ENCODE measurements at regions not wholly inside any gene's neighbourhood (a gene's known extent, or its start where the extent isn't known, plus 50 kb on each side); places are given as distances from the start of the nearest gene placed in this dataset.
"Not testable (repeated sequence)": the region's sequence is repeated elsewhere in the genome, so short reads cannot be mapped to it uniquely, and the experiment has no call there.

GRCh38 chr14:85077716-85078115 is 452.2 kb upstream of the FLRT2 start:
- H3K4me3 Mint-ChIP-seq; ATAC-seq; H3K36me3 Mint-ChIP-seq (ENCODE audit: low read depth); H3K9me3 Mint-ChIP-seq (ENCODE audit: low read depth); intact Hi-C loops (cut with DNase I, micrococcal nuclease); H3K27me3 Mint-ChIP-seq; POLR2A ChIA-PET; DNase-seq; H3K4me1 Mint-ChIP-seq; H3K27ac Mint-ChIP-seq: not testable (repeated sequence)
- CTCF ChIA-PET: interaction anchor here (0.6 kb wide), 1 partner anchor 146 kb away, joined by 5 read pairs; no protein-coding TSS in a partner anchor

GRCh38 chr14:85079842-85080730 is 449.9 kb upstream of the FLRT2 start:
- ATAC-seq: no peak
- Mint-ChIP-seq H3K4me1 (no peaks in the 10 kb centered on the region), H3K36me3 (ENCODE audit: low read depth) (no peaks in the 10 kb centered on the region), H3K27ac (no peak overlapping the region), H3K9me3 (ENCODE audit: low read depth) (peaks cover 7% of the 10 kb centered on the region), H3K27me3 (no peaks in the 10 kb centered on the region), H3K4me3 (no peak overlapping the region)
- no peak for DNase-seq
- intact Hi-C loops (cut with DNase I, micrococcal nuclease): no loop called here
- POLR2A ChIA-PET: no interaction called here
- CTCF ChIA-PET: interaction anchor here (0.6 kb wide), 2 partner anchors 10 to 550 kb away, joined by 3 read pairs; no protein-coding TSS in a partner anchor

- POLR2A ChIA-PET: no interaction called here
- H3K4me1 Mint-ChIP-seq: no peaks in the 10 kb centered on the region
- DNase-seq (no peak), ATAC-seq (no peak)
- CTCF ChIA-PET: no interaction called here
- no peak overlapping the region for H3K27ac Mint-ChIP-seq
- peaks cover 4% of the 10 kb centered on the region for H3K9me3 Mint-ChIP-seq (ENCODE audit: low read depth)
- no peaks in the 10 kb centered on the region for H3K27me3 Mint-ChIP-seq
- intact Hi-C loops (cut with DNase I, micrococcal nuclease): no loop called here
- H3K36me3 Mint-ChIP-seq (ENCODE audit: low read depth): no peaks in the 10 kb centered on the region
- H3K4me3 Mint-ChIP-seq: no peak overlapping the region
Observed at GRCh38 chr14:85084344-85084743, 445.6 kb upstream of the FLRT2 start.

GRCh38 chr14:85085981-85086380 is 444.0 kb upstream of the FLRT2 start:
- Mint-ChIP-seq H3K36me3 (ENCODE audit: low read depth) (no peaks in the 10 kb centered on the region), H3K27ac (no peak overlapping the region), H3K27me3 (no peaks in the 10 kb centered on the region), H3K9me3 (ENCODE audit: low read depth) (peaks cover 1% of the 10 kb centered on the region), H3K4me3 (no peak overlapping the region), H3K4me1 (no peaks in the 10 kb centered on the region)
- POLR2A ChIA-PET: no interaction called here
- no peak for DNase-seq
- CTCF ChIA-PET: no interaction called here
- intact Hi-C loops (cut with DNase I, micrococcal nuclease): no loop called here
- ATAC-seq: no peak

- ATAC-seq (no peak), DNase-seq (no peak)
- Mint-ChIP-seq H3K36me3 (ENCODE audit: low read depth) (no peaks in the 10 kb centered on the region), H3K4me1 (no peaks in the 10 kb centered on the region), H3K27me3 (no peaks in the 10 kb centered on the region), H3K4me3 (no peak overlapping the region), H3K9me3 (ENCODE audit: low read depth) (no peaks in the 10 kb centered on the region), H3K27ac (no peak overlapping the region)
- CTCF ChIA-PET: no interaction called here
- intact Hi-C loops (cut with DNase I, micrococcal nuclease): no loop called here
- POLR2A ChIA-PET: no interaction called here
Observed at GRCh38 chr14:85087201-85087600, 442.7 kb upstream of the FLRT2 start.

GRCh38 chr14:85088192-85088591 is 441.8 kb upstream of the FLRT2 start:
- POLR2A ChIA-PET: no interaction called here
- Mint-ChIP-seq H3K4me3 (no peak overlapping the region), H3K27me3 (no peaks in the 10 kb centered on the region), H3K4me1 (no peaks in the 10 kb centered on the region), H3K9me3 (ENCODE audit: low read depth) (no peaks in the 10 kb centered on the region), H3K27ac (no peak overlapping the region), H3K36me3 (ENCODE audit: low read depth) (no peaks in the 10 kb centered on the region)
- DNase-seq (no peak), ATAC-seq (no peak)
- CTCF ChIA-PET: no interaction called here
- intact Hi-C loops (cut with DNase I, micrococcal nuclease): no loop called here

GRCh38 chr14:85090681-85091080 is 439.3 kb upstream of the FLRT2 start:
- Mint-ChIP-seq H3K27ac (no peak overlapping the region), H3K4me1 (no peaks in the 10 kb centered on the region), H3K4me3 (no peak overlapping the region), H3K36me3 (ENCODE audit: low read depth) (no peaks in the 10 kb centered on the region), H3K27me3 (no peaks in the 10 kb centered on the region), H3K9me3 (ENCODE audit: low read depth) (no peaks in the 10 kb centered on the region)
- no peak for ATAC-seq
- DNase-seq: no peak
- POLR2A ChIA-PET: no interaction called here
- CTCF ChIA-PET: no interaction called here
- intact Hi-C loops (cut with DNase I, micrococcal nuclease): no loop called here

GRCh38 chr14:85093631-85094330 is 436.2 kb upstream of the FLRT2 start:
- no peak overlapping the region for H3K27ac Mint-ChIP-seq
- intact Hi-C loops (cut with DNase I, micrococcal nuclease): no loop called here
- no peaks in the 10 kb centered on the region for H3K36me3 Mint-ChIP-seq (ENCODE audit: low read depth)
- no peaks in the 10 kb centered on the region for H3K9me3 Mint-ChIP-seq (ENCODE audit: low read depth)
- ChIA-PET POLR2A (no interaction called here), CTCF (no interaction called here)
- no peaks in the 10 kb centered on the region for H3K27me3 Mint-ChIP-seq
- H3K4me3 Mint-ChIP-seq: no peak overlapping the region
- H3K4me1 Mint-ChIP-seq: no peaks in the 10 kb centered on the region
- DNase-seq: no peak
- ATAC-seq: no peak

- ChIA-PET POLR2A (no interaction called here), CTCF (no interaction called here)
- no peak overlapping the region for H3K4me3 Mint-ChIP-seq
- no peaks in the 10 kb centered on the region for H3K27me3 Mint-ChIP-seq
- no peaks in the 10 kb centered on the region for H3K36me3 Mint-ChIP-seq (ENCODE audit: low read depth)
- H3K4me1 Mint-ChIP-seq: no peaks in the 10 kb centered on the region
- DNase-seq: no peak
- no peak for ATAC-seq
- intact Hi-C loops (cut with DNase I, micrococcal nuclease): no loop called here
- H3K9me3 Mint-ChIP-seq (ENCODE audit: low read depth): no peaks in the 10 kb centered on the region
- H3K27ac Mint-ChIP-seq: no peak overlapping the region
Observed at GRCh38 chr14:85102591-85102990, 427.4 kb upstream of the FLRT2 start.

- intact Hi-C loops (cut with DNase I, micrococcal nuclease): no loop called here
- Mint-ChIP-seq H3K4me3 (no peak overlapping the region), H3K4me1 (no peaks in the 10 kb centered on the region), H3K27me3 (no peaks in the 10 kb centered on the region), H3K9me3 (ENCODE audit: low read depth) (peaks cover 2% of the 10 kb centered on the region), H3K27ac (no peak overlapping the region), H3K36me3 (ENCODE audit: low read depth) (no peaks in the 10 kb centered on the region)
- ChIA-PET CTCF (no interaction called here), POLR2A (no interaction called here)
- DNase-seq (no peak), ATAC-seq (no peak)
Observed at GRCh38 chr14:85106506-85106905, 423.4 kb upstream of the FLRT2 start.

GRCh38 chr14:85112762-85113161 is 417.2 kb upstream of the FLRT2 start:
- H3K4me1 Mint-ChIP-seq: no peaks in the 10 kb centered on the region
- ChIA-PET CTCF (no interaction called here), POLR2A (no interaction called here)
- peaks cover 11% of the 10 kb centered on the region for H3K9me3 Mint-ChIP-seq (ENCODE audit: low read depth)
- ATAC-seq (no peak), DNase-seq (no peak)
- no peaks in the 10 kb centered on the region for H3K36me3 Mint-ChIP-seq (ENCODE audit: low read depth)
- H3K4me3 Mint-ChIP-seq: no peak overlapping the region
- no peak overlapping the region for H3K27ac Mint-ChIP-seq
- intact Hi-C loops (cut with DNase I, micrococcal nuclease): no loop called here
- H3K27me3 Mint-ChIP-seq: no peaks in the 10 kb centered on the region

- H3K9me3 Mint-ChIP-seq (ENCODE audit: low read depth): peaks cover 17% of the 10 kb centered on the region
- POLR2A ChIA-PET: no interaction called here
- CTCF ChIA-PET: no interaction called here
- ATAC-seq: no peak
- DNase-seq: no peak
- no peaks in the 10 kb centered on the region for H3K36me3 Mint-ChIP-seq (ENCODE audit: low read depth)
- H3K27ac Mint-ChIP-seq: no peak overlapping the region
- H3K27me3 Mint-ChIP-seq: no peaks in the 10 kb centered on the region
- intact Hi-C loops (cut with DNase I, micrococcal nuclease): no loop called here
- no peaks in the 10 kb centered on the region for H3K4me1 Mint-ChIP-seq
- H3K4me3 Mint-ChIP-seq: no peak overlapping the region
Observed at GRCh38 chr14:85115921-85116320, 414.0 kb upstream of the FLRT2 start.
